ENCODE measurements at regions not wholly inside any gene's neighbourhood (a gene's known extent, or its start where the extent isn't known, plus 50 kb on each side); places are given as distances from the start of the nearest gene placed in this dataset.

DNA sequence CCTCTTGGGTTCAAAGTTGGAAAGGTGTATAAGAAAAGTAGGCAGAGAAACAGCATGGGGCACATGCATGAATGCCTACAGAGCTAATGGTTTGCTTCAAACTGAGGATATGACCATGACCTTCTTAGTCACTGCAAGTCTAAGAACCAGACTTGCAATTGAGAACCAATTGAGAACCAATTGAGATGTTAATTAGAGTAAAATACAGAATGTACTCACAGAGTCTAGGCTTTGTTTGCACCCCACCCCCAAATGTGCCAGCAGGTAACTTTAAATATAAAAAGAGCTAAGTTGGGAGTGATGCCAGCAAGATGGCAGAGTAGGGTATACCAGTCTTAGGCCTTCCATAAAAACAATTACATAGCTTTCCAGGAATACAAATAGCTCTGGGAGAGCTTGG lies 227.3 kb upstream of the ALG10 start:
- TF ChIP-seq, protein P1, sequence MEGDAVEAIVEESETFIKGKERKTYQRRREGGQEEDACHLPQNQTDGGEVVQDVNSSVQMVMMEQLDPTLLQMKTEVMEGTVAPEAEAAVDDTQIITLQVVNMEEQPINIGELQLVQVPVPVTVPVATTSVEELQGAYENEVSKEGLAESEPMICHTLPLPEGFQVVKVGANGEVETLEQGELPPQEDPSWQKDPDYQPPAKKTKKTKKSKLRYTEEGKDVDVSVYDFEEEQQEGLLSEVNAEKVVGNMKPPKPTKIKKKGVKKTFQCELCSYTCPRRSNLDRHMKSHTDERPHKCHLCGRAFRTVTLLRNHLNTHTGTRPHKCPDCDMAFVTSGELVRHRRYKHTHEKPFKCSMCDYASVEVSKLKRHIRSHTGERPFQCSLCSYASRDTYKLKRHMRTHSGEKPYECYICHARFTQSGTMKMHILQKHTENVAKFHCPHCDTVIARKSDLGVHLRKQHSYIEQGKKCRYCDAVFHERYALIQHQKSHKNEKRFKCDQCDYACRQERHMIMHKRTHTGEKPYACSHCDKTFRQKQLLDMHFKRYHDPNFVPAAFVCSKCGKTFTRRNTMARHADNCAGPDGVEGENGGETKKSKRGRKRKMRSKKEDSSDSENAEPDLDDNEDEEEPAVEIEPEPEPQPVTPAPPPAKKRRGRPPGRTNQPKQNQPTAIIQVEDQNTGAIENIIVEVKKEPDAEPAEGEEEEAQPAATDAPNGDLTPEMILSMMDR (IDR thresholded peaks at IDR 0.05) = no peak
- TF ChIP-seq POLR2A (IDR thresholded peaks at IDR 0.05) (no peak), POLR2AphosphoS5 (IDR thresholded peaks at IDR 0.05) (no peak)

All from stomach (tissue), 4 donors.